CD4-positive, alpha-beta T cell treated with Interleukin-1 beta for 1 hour (primary cell): ENCODE measurements at regions not wholly inside any gene's neighbourhood (a gene's known extent, or its start where the extent isn't known, plus 50 kb on each side); places are given as distances from the start of the nearest gene placed in this dataset.

Experiments used
- DNase-seq, 2 donors: peaks; one replicate each; pipeline ENCODE4 v3.0.0-alpha.2; 2020 to 2022

GRCh38 chr9:80025131-80025530 is 453.4 kb downstream of the TLE4 start:
- no peak for DNase-seq

- no peak for DNase-seq
Observed at GRCh38 chr9:80020530-80020929, 448.8 kb downstream of the TLE4 start.

- DNase-seq = no peak
Observed at GRCh38 chr9:80020056-80020455, 448.3 kb downstream of the TLE4 start.

GRCh38 chr9:80013891-80014290 is 442.1 kb downstream of the TLE4 start:
- no peak for DNase-seq

GRCh38 chr9:80012557-80013330 is 441.0 kb downstream of the TLE4 start:
- DNase-seq = no peak

GRCh38 chr9:80009204-80009603 is 437.4 kb downstream of the TLE4 start:
- DNase-seq = no peak

GRCh38 chr9:80004714-80005113 is 432.9 kb downstream of the TLE4 start:
- no peak for DNase-seq

- DNase-seq = no peak
Observed at GRCh38 chr9:79990536-79990935, 418.8 kb downstream of the TLE4 start.

GRCh38 chr9:79989079-79989478 is 417.3 kb downstream of the TLE4 start:
- no peak for DNase-seq

- DNase-seq = no peak
Observed at GRCh38 chr9:79988126-79988525, 416.4 kb downstream of the TLE4 start.

GRCh38 chr9:79986437-79986836 is 414.7 kb downstream of the TLE4 start:
- no peak for DNase-seq

GRCh38 chr9:79985772-79986171 is 414.0 kb downstream of the TLE4 start:
- no peak for DNase-seq

GRCh38 chr9:79985264-79985663 is 413.5 kb downstream of the TLE4 start:
- no peak for DNase-seq

GRCh38 chr9:79984429-79985067 is 412.8 kb downstream of the TLE4 start:
- no peak for DNase-seq

GRCh38 chr9:79980432-79980831 is 408.7 kb downstream of the TLE4 start:
- no peak for DNase-seq

GRCh38 chr9:79977510-79978197 is 405.9 kb downstream of the TLE4 start:
- no peak for DNase-seq

GRCh38 chr9:79977074-79977435 is 405.3 kb downstream of the TLE4 start:
- no peak for DNase-seq

- no peak for DNase-seq
Observed at GRCh38 chr9:79976257-79977073, 404.7 kb downstream of the TLE4 start.

- DNase-seq = no peak
Observed at GRCh38 chr9:79975621-79976256, 404.0 kb downstream of the TLE4 start.

- no peak for DNase-seq
Observed at GRCh38 chr9:79974806-79975422, 403.1 kb downstream of the TLE4 start.

- no peak for DNase-seq
Observed at GRCh38 chr9:79973627-79974026, 401.9 kb downstream of the TLE4 start.

GRCh38 chr9:79970146-79970425 is 398.3 kb downstream of the TLE4 start:
- no peak for DNase-seq
